Common myeloid progenitor, CD34-positive (primary cell): ENCODE measurements at regions not wholly inside any gene's neighbourhood (a gene's known extent, or its start where the extent isn't known, plus 50 kb on each side); places are given as distances from the start of the nearest gene placed in this dataset.

Experiments
- CTCF ChIA-PET: fragments of 350-600 bp; sonication (Branson Sonifier 250); formaldehyde crosslinking; loops from one replicate; lab custom pipeline; 2021; ENCODE audit warnings: antibody characterized with exemption; lab: Charles Lee
- POLR2A ChIA-PET: fragments of 350-600 bp; sonication (Branson Sonifier 250); formaldehyde crosslinking; loops from one replicate; lab custom pipeline; 2021; ENCODE audit warnings: antibody characterized with exemption; lab: Charles Lee
- DNase-seq, 3 donors: peaks; one replicate each; pipeline versions ENCODE4 v3.0.0 to v3.0.0-alpha.2; 2013
- H3K27ac ChIP-seq, 2 experiments: 1 replicate in 1 of 2; 2 replicates in 1 of 2; pipeline ENCODE4 v1.7.0; 2013; ENCODE audit warnings: inconsistent platforms in 2 of 2, low read length in 2 of 2, mild to moderate bottlenecking in 2 of 2, low read depth in 1 of 2, moderate library complexity in 1 of 2; ENCODE audit not compliant: severe bottlenecking in 2 of 2, insufficient read depth in 1 of 2, poor library complexity in 1 of 2
- H3K27me3 ChIP-seq, 5 experiments: replicated peaks in 2 of 5; 1 replicate in 3 of 5; 2 replicates in 2 of 5; pipeline versions ENCODE4 v1.6.1 to v1.7.0; 2013; ENCODE audit warnings: low read length in 4 of 5, mild to moderate bottlenecking in 2 of 5, moderate library complexity in 2 of 5, inconsistent platforms in 1 of 5; ENCODE audit not compliant: insufficient read depth in 5 of 5, control insufficient read depth in 4 of 5
- H3K36me3 ChIP-seq, 4 experiments: 1 replicate in 2 of 4; 2 replicates in 2 of 4; pipeline versions ENCODE4 v1.6.1 to v1.7.0; 2013; ENCODE audit warnings: low read length in 3 of 4, control low read depth in 1 of 4, mild to moderate bottlenecking in 1 of 4; ENCODE audit not compliant: control insufficient read depth in 4 of 4, insufficient read depth in 4 of 4
- H3K4me1 ChIP-seq, 4 experiments: 1 replicate in 3 of 4; 2 replicates in 1 of 4; pipeline versions ENCODE4 v1.6.1 to v1.7.1; 2013; ENCODE audit warnings: low read length in 3 of 4, mild to moderate bottlenecking in 3 of 4, control low read depth in 1 of 4, inconsistent platforms in 1 of 4, moderate library complexity in 1 of 4; ENCODE audit not compliant: control insufficient read depth in 4 of 4, insufficient read depth in 4 of 4; ENCODE audit errors: control extremely low read depth in 1 of 4
- H3K4me3 ChIP-seq, 7 experiments: 1 replicate in 4 of 7; 2 replicates in 3 of 7; pipeline versions ENCODE4 v1.5.1 to v1.7.0; 2013; ENCODE audit warnings: mild to moderate bottlenecking in 7 of 7, low read length in 6 of 7, moderate library complexity in 6 of 7, inconsistent platforms in 2 of 7, low read depth in 2 of 7, control low read depth in 1 of 7; ENCODE audit not compliant: insufficient read depth in 4 of 7, control insufficient read depth in 1 of 7; ENCODE audit errors: extremely low read depth in 1 of 7
- H3K9me3 ChIP-seq, 5 experiments: 1 replicate in 4 of 5; 2 replicates in 1 of 5; pipeline versions ENCODE4 v1.6.1 to v1.7.1; 2013; ENCODE audit warnings: low read length in 4 of 5, mild to moderate bottlenecking in 2 of 5, inconsistent platforms in 1 of 5, low read depth in 1 of 5, moderate library complexity in 1 of 5; ENCODE audit not compliant: control insufficient read depth in 4 of 5, insufficient read depth in 2 of 5; ENCODE audit errors: control extremely low read depth in 1 of 5
- WGBS: methylation state at CpG from one replicate; pipeline ENCODE4 v1.1.5; 2013; ENCODE audit not compliant: insufficient coverage; 5-methylcytosine and 5-hydroxymethylcytosine counted together

DNA sequence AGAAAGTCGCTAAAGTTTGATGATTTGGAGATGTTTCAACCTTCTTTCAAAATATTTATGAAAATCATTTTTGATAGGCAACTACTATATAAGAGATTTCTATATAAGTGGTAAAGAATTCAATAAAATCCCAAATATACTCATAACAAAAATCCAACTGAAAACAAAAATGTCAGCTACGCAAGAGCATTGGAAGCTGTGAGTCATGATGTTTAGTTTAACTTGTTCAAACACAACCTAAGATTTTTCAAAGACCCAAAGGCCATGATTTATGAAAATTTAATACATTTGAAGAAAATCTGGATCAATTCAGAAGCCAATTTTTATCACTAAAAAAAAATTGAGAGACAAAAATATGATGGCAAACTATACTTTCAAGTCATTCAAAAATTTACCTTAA, 226.6 kb downstream of the MZT1 start:
- no peaks in the 10 kb centered on the region for H3K36me3 ChIP-seq
- no peaks in the 10 kb centered on the region for H3K27me3 ChIP-seq
- no peak overlapping the region for H3K27ac ChIP-seq
- no peak overlapping the region for H3K4me3 ChIP-seq
- CTCF ChIA-PET, result no interaction called here
- no peaks in the 10 kb centered on the region for H3K9me3 ChIP-seq
- DNase-seq, result no peak
- no peaks in the 10 kb centered on the region for H3K4me1 ChIP-seq
- POLR2A ChIA-PET, result no interaction called here
- WGBS, result no CpG with 5 or more reads among the region's 2 CpGs

DNA sequence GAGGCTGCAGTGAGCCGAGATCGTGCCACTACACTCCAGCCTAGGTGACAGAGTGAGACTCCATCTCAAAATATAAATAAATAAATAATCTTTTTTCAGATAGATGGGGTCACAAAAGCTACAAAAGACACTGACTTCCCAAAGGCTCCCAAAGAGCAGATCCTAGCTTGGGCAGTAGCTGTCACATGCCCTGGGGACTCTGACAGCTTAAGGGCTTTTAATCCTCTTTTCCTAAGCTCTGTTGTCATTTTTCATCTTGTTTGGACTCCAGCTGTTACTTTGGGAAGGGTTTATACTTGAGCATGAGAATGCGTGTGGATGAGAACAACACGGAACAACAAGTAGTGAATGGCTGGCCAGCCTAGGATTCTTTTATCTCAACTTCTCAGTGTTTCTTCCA, 231.7 kb downstream of the MZT1 start:
- Histone ChIP-seq H3K36me3 (no peaks in the 10 kb centered on the region), H3K27ac (no peak overlapping the region), H3K4me3 (no peak overlapping the region), H3K27me3 (no peaks in the 10 kb centered on the region), H3K4me1 (no peaks in the 10 kb centered on the region), H3K9me3 (no peaks in the 10 kb centered on the region)
- WGBS, result no CpG with 5 or more reads among the region's 4 CpGs
- CTCF ChIA-PET, result interaction anchor here (1.7 kb wide), 1 partner anchor 70 kb away, joined by 3 read pairs; no protein-coding TSS in a partner anchor
- POLR2A ChIA-PET, result no interaction called here
- no peak for DNase-seq

DNA sequence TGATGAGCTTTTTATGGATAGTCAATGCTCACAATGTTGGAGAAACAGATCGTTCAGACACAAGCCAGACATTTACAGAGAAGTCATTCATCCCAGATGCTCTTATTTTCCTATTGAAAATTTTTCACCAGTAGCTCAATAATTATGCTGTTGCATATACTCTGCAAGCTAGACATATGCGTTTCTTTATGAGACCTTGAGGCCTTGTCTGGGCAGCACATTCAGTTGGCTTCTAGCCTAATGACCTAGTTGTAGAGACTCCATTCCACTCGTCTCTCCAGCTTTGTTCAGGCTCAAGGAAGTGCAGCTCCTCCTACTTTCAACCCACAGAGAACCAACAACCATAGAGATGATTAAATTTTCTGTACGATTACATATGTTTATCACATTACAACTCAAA, 237.7 kb downstream of the MZT1 start:
- Histone ChIP-seq H3K27me3 (no peaks in the 10 kb centered on the region), H3K4me1 (no peaks in the 10 kb centered on the region), H3K36me3 (no peaks in the 10 kb centered on the region), H3K27ac (no peak overlapping the region), H3K4me3 (no peak overlapping the region), H3K9me3 (peaks cover 0 to 2% (median 0%) of the 10 kb centered on the region in 5 experiments)
- POLR2A ChIA-PET, result no interaction called here
- WGBS, result 100% methylated on average over 2 of the region's 4 CpGs
- CTCF ChIA-PET, result no interaction called here
- DNase-seq, result no peak

DNA sequence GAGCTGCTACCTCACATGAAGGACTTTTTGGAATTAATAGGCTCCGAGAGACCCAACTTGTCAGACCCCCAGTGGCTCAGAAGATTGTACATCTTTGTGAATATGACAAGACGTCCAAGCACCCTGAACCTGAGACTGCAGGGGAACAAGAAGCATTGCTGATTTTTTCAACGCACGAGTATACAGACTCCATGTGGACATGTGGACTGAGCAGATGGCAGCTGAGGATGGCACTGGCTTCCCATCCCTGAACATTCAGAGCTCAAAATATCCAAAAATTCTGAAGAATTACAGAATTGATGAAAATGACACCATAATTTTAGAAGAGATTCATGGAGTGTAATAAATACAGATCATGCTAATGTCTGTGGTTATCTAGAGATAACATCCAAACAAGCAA, 254.1 kb downstream of the MZT1 start:
- Histone ChIP-seq H3K9me3 (peaks cover 0 to 5% (median 0%) of the 10 kb centered on the region in 5 experiments), H3K27me3 (no peaks in the 10 kb centered on the region), H3K4me3 (no peak overlapping the region), H3K36me3 (no peaks in the 10 kb centered on the region), H3K4me1 (no peaks in the 10 kb centered on the region), H3K27ac (no peak overlapping the region)
- POLR2A ChIA-PET, result no interaction called here
- WGBS, result 100% methylated on average over 4 of the region's 4 CpGs
- CTCF ChIA-PET, result interaction anchor here (1.5 kb wide), 1 partner anchor 15 kb away, joined by 4 read pairs; no protein-coding TSS in a partner anchor
- no peak for DNase-seq

DNA sequence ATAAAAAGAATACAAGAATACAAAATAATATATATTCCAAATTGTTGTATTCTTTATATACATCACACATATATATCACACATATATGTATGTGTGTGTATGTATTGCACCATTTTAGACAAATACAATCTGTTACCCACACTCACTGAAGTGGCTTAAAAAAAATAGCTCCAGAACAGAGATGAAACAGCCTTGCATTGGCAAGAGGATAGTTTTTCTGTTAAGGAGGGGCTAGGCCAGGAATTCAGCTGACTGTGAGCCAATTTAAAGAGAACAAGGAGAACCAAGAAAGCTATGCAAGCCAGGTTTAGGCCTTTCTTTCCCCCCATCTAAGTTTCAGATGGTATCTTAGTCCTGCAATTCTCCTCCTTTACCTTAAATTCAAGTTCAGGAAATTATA, 257.5 kb downstream of the MZT1 start:
- Histone ChIP-seq H3K27ac (no peak overlapping the region), H3K36me3 (no peaks in the 10 kb centered on the region), H3K9me3 (no peaks in the 10 kb centered on the region), H3K4me1 (no peaks in the 10 kb centered on the region), H3K27me3 (no peaks in the 10 kb centered on the region), H3K4me3 (no peak overlapping the region)
- POLR2A ChIA-PET, result no interaction called here
- CTCF ChIA-PET, result no interaction called here
- DNase-seq, result no peak

DNA sequence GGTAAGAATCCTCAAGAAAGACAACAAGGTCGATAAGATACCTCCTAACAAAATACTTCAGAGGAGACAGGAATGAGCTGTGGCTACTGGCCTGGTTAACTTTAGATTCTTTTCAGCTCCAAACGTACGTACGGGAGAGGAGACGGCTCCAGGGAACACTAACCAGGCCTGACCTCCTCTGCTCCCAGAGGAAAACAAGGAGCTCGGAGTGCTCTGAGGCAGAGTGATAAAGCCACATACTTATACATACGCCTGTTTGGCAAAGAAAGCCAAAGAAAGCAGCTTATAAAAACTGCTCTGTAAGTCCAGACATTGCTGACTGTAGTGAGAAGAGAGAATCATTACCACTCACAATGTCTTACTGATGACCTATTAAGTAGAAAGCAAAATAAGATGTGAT, 263.9 kb downstream of the MZT1 start:
- WGBS, result 97% methylated on average over 6 of the region's 7 CpGs
- CTCF ChIA-PET, result interaction anchor here (0.6 kb wide), 1 partner anchor 1368 kb away, joined by 3 read pairs; no protein-coding TSS in a partner anchor
- Histone ChIP-seq H3K4me1 (no peaks in the 10 kb centered on the region), H3K27ac (no peak overlapping the region), H3K36me3 (no peaks in the 10 kb centered on the region), H3K4me3 (no peak overlapping the region), H3K9me3 (no peaks in the 10 kb centered on the region), H3K27me3 (no peaks in the 10 kb centered on the region)
- POLR2A ChIA-PET, result no interaction called here
- no peak for DNase-seq

DNA sequence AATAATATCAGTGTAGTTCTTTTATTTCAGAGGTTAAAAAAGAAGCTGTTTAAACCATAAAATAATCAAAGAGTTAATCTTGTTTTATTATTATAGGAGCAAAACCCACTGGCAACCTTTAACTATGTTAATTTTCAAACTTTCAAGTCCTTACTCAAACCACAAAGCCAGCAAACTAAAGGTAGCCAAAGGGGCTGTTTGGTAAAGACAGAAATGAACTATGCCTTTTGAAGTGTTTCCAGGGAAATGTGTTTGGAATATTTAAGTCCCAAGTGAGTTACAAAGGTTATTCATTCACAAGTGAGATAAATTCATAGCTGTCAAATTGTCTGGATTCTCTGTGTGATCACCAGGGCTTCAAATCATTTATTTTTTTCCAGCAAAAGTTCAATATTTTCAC, 264.7 kb downstream of the MZT1 start:
- H3K9me3 ChIP-seq, result no peaks in the 10 kb centered on the region
- no peak overlapping the region for H3K4me3 ChIP-seq
- H3K4me1 ChIP-seq, result no peaks in the 10 kb centered on the region
- ChIA-PET CTCF (no interaction called here), POLR2A (no interaction called here)
- DNase-seq, result no peak
- no peaks in the 10 kb centered on the region for H3K27me3 ChIP-seq
- H3K36me3 ChIP-seq, result no peaks in the 10 kb centered on the region
- no peak overlapping the region for H3K27ac ChIP-seq
